HEK293 (cell line): ENCODE measurements at regions not wholly inside any gene's neighbourhood (a gene's known extent, or its start where the extent isn't known, plus 50 kb on each side); places are given as distances from the start of the nearest gene placed in this dataset.

Source experiments
- CTCF ChIA-PET: fragments of 350-600 bp; formaldehyde crosslinking; extraction: SDS; loops from one replicate; lab custom pipeline; 2021; ENCODE audit warnings: antibody characterized with exemption; lab: Yijun Ruan, JAX
- POLR2A ChIA-PET: fragments of 300-600 bp; formaldehyde crosslinking; extraction: SDS; loops from one replicate; lab custom pipeline; 2020; ENCODE audit warnings: antibody characterized with exemption, inconsistent platforms; lab: Yijun Ruan, JAX
- H3K27ac ChIP-seq: fragments of 200-500 bp; sonication (Bioruptor generic); 2 replicates; pipeline ENCODE4 v1.5.1; 2014; ENCODE audit warnings: low read depth, low read length, control low read depth, inconsistent platforms; ENCODE audit errors: extremely low read depth
- H3K36me3 ChIP-seq, 2 experiments: fragments of 200-500 bp in 1 of 2; sonication (Bioruptor generic) in 1 of 2; 1 replicate in 1 of 2; 2 replicates in 1 of 2; pipeline ENCODE4 v1.5.1; 2014 to 2017; ENCODE audit warnings: inconsistent platforms in 2 of 2, low read length in 2 of 2; ENCODE audit not compliant: control insufficient read depth in 2 of 2, insufficient read depth in 1 of 2
- H3K4me1 ChIP-seq: fragments of 200-500 bp; sonication (Bioruptor generic); 2 replicates; pipeline ENCODE4 v1.5.1; 2014; ENCODE audit warnings: mild to moderate bottlenecking, low read length, inconsistent platforms; ENCODE audit not compliant: control insufficient read depth, insufficient read depth
- H3K4me3 ChIP-seq: 2 replicates; pipeline ENCODE4 v1.5.1; 2011; ENCODE audit warnings: low read depth, mild to moderate bottlenecking, control low read depth, low read length, moderate library complexity
- H3K9me3 ChIP-seq: fragments of 200-500 bp; sonication (Bioruptor generic); 2 replicates; pipeline ENCODE4 v1.5.1; 2014; ENCODE audit warnings: low read depth, low read length, inconsistent platforms; ENCODE audit not compliant: control insufficient read depth, insufficient read depth
- HIC1 ChIP-seq: fragments of 450-650 bp; formaldehyde crosslinking; IDR thresholded peaks from 2 replicates; pipeline ENCODE4 v1.5.1; 2016; ENCODE audit warnings: missing biosample characterization, missing genetic modification characterization
- IKZF3 ChIP-seq: fragments of 450-650 bp; IDR thresholded peaks from 2 replicates; pipeline ENCODE4 v1.5.0; 2018; ENCODE audit warnings: missing biosample characterization, mild to moderate bottlenecking, missing genetic modification characterization, moderate library complexity
- KLF9 ChIP-seq: fragments of 450-650 bp; formaldehyde crosslinking; IDR thresholded peaks from 2 replicates; pipeline ENCODE4 v1.5.1; 2016; ENCODE audit warnings: missing biosample characterization, missing genetic modification characterization, low read depth
- MZF1 ChIP-seq: fragments of 450-650 bp; formaldehyde crosslinking; IDR thresholded peaks from 2 replicates; pipeline ENCODE4 v1.5.1; 2017; ENCODE audit warnings: missing biosample characterization, missing genetic modification characterization, borderline replicate concordance
- REPIN1 ChIP-seq: fragments of 450-650 bp; formaldehyde crosslinking; IDR thresholded peaks from 2 replicates; pipeline ENCODE4 v1.5.1; 2017; ENCODE audit warnings: missing biosample characterization, missing genetic modification characterization, low read depth
- ZBTB17 ChIP-seq: fragments of 450-650 bp; formaldehyde crosslinking; IDR thresholded peaks from 2 replicates; pipeline ENCODE4 v1.5.1; 2016; ENCODE audit warnings: missing biosample characterization, missing genetic modification characterization
- ZBTB21 ChIP-seq: fragments of 450-650 bp; formaldehyde crosslinking; IDR thresholded peaks from 2 replicates; pipeline ENCODE4 v1.5.1; 2017; ENCODE audit warnings: missing biosample characterization, missing genetic modification characterization
- ZNF132 ChIP-seq: fragments of 450-650 bp; formaldehyde crosslinking; IDR thresholded peaks from 2 replicates; pipeline ENCODE4 v1.5.1; 2017; ENCODE audit warnings: missing biosample characterization, missing genetic modification characterization, borderline replicate concordance
- ZNF138 ChIP-seq: fragments of 450-650 bp; formaldehyde crosslinking; IDR thresholded peaks from 2 replicates; pipeline ENCODE4 v1.5.1; 2016; ENCODE audit warnings: missing biosample characterization, missing genetic modification characterization, borderline replicate concordance
- ZNF157 ChIP-seq: fragments of 450-650 bp; formaldehyde crosslinking; IDR thresholded peaks from 2 replicates; pipeline ENCODE4 v1.5.1; 2016; ENCODE audit warnings: missing biosample characterization, missing genetic modification characterization
- ZNF16 ChIP-seq: fragments of 450-650 bp; formaldehyde crosslinking; IDR thresholded peaks from 2 replicates; pipeline ENCODE4 v1.5.1; 2016; ENCODE audit warnings: low read depth, missing biosample characterization, missing genetic modification characterization
- ZNF292 ChIP-seq: fragments of 450-650 bp; formaldehyde crosslinking; IDR thresholded peaks from 2 replicates; pipeline ENCODE4 v1.5.1; 2016; ENCODE audit warnings: low read depth, missing biosample characterization, missing genetic modification characterization, borderline replicate concordance
- ZNF311 ChIP-seq: fragments of 450-650 bp; formaldehyde crosslinking; IDR thresholded peaks from 2 replicates; pipeline ENCODE4 v1.5.1; 2017; ENCODE audit warnings: missing biosample characterization, missing genetic modification characterization, borderline replicate concordance
- ZNF335 ChIP-seq: fragments of 450-650 bp; formaldehyde crosslinking; conservative IDR thresholded peaks from 2 replicates; pipeline ENCODE4 v1.5.1; 2016; ENCODE audit warnings: missing biosample characterization, missing genetic modification characterization
- ZNF391 ChIP-seq: fragments of 450-650 bp; formaldehyde crosslinking; IDR thresholded peaks from 2 replicates; pipeline ENCODE4 v1.5.1; 2016; ENCODE audit warnings: low read depth, missing biosample characterization, missing genetic modification characterization, borderline replicate concordance
- ZNF501 ChIP-seq: fragments of 450-650 bp; formaldehyde crosslinking; IDR thresholded peaks from 2 replicates; pipeline ENCODE4 v1.5.1; 2016; ENCODE audit warnings: missing biosample characterization, missing genetic modification characterization
- ZXDB ChIP-seq: fragments of 450-650 bp; formaldehyde crosslinking; IDR thresholded peaks from 2 replicates; pipeline ENCODE4 v1.5.1; 2016; ENCODE audit warnings: missing biosample characterization, missing genetic modification characterization
- TF ChIP-seq, protein P1 (sequence below): fragments of 450-650 bp; formaldehyde crosslinking; IDR thresholded peaks from 2 replicates; pipeline ENCODE4 v1.5.1; 2016; ENCODE audit warnings: missing biosample characterization, missing genetic modification characterization
- TF ChIP-seq, protein P2 (sequence below): fragments of 450-650 bp; formaldehyde crosslinking; IDR thresholded peaks from 2 replicates; pipeline ENCODE4 v1.5.1; 2016; ENCODE audit warnings: missing biosample characterization, missing genetic modification characterization, low read depth

- H3K4me1 ChIP-seq = no peaks in the 10 kb centered on the region
- H3K4me3 ChIP-seq = no peak overlapping the region
- no peak overlapping the region for H3K27ac ChIP-seq
- H3K36me3 ChIP-seq = no peaks in the 10 kb centered on the region
- POLR2A ChIA-PET = no interaction called here
- TF ChIP-seq ZXDB (tag by site-specific recombination) = no peak
- TF ChIP-seq ZNF311 (tag by site-specific recombination) = no peak
- TF ChIP-seq ZNF391 (tag by site-specific recombination) = no peak
- no peaks in the 10 kb centered on the region for H3K9me3 ChIP-seq
- CTCF ChIA-PET = interaction anchor here (0.6 kb wide), 1 partner anchor 40 kb away, joined by 3 read pairs; no protein-coding TSS in a partner anchor
Measured at GRCh38 chr6:112682071-112682470, 334.9 kb downstream of the RFPL4B start.

- H3K4me1 ChIP-seq = no peaks in the 10 kb centered on the region
- H3K4me3 ChIP-seq = no peak overlapping the region
- H3K9me3 ChIP-seq = no peaks in the 10 kb centered on the region
- H3K36me3 ChIP-seq = no peaks in the 10 kb centered on the region
- no peak for TF ChIP-seq ZNF292 (tag by site-specific recombination)
- TF ChIP-seq, protein P1, sequence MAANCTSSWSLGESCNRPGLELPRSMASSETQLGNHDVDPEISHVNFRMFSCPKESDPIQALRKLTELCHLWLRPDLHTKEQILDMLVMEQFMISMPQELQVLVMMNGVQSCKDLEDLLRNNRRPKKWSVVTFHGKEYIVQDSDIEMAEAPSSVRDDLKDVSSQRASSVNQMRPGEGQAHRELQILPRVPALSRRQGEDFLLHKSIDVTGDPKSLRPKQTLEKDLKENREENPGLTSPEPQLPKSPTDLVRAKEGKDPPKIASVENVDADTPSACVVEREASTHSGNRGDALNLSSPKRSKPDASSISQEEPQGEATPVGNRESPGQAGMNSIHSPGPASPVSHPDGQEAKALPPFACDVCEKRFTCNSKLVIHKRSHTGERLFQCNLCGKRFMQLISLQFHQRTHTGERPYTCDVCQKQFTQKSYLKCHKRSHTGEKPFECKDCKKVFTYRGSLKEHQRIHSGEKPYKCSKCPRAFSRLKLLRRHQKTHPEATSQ (tag by site-specific recombination) = no peak
- TF ChIP-seq HIC1 (tag by site-specific recombination) = no peak
- no peak for TF ChIP-seq ZBTB17
- TF ChIP-seq ZNF501 (tag by site-specific recombination) = no peak
- no peak for TF ChIP-seq ZNF157 (tag by site-specific recombination)
- TF ChIP-seq ZNF132 = no peak
- no peak for TF ChIP-seq MZF1 (tag by site-specific recombination)
- no peak for TF ChIP-seq KLF9 (tag by site-specific recombination)
- TF ChIP-seq, protein P2, sequence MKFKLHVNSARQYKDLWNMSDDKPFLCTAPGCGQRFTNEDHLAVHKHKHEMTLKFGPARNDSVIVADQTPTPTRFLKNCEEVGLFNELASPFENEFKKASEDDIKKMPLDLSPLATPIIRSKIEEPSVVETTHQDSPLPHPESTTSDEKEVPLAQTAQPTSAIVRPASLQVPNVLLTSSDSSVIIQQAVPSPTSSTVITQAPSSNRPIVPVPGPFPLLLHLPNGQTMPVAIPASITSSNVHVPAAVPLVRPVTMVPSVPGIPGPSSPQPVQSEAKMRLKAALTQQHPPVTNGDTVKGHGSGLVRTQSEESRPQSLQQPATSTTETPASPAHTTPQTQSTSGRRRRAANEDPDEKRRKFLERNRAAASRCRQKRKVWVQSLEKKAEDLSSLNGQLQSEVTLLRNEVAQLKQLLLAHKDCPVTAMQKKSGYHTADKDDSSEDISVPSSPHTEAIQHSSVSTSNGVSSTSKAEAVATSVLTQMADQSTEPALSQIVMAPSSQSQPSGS = no peak
- no peak for TF ChIP-seq ZNF335 (tag by site-specific recombination)
- no peak for TF ChIP-seq ZBTB21 (tag by site-specific recombination)
- no peak for TF ChIP-seq IKZF3 (tag by site-specific recombination)
- TF ChIP-seq ZNF138 (tag by site-specific recombination) = no peak
- TF ChIP-seq REPIN1 (tag by site-specific recombination) = no peak
- TF ChIP-seq ZNF16 (tag by site-specific recombination) = no peak
- POLR2A ChIA-PET = no interaction called here
- H3K27ac ChIP-seq = no peak overlapping the region
- CTCF ChIA-PET = interaction anchor here (0.6 to 0.7 kb wide), 2 partner anchors 17 to 91 kb away, joined by 3 to 4 read pairs; no protein-coding TSS in a partner anchor
Measured at GRCh38 chr6:112683106-112683505, 336.0 kb downstream of the RFPL4B start.
